NCI-H345 treated with DMSO at 0.1 percent for 48 hours (cell line): ENCODE measurements at regions not wholly inside any gene's neighbourhood (a gene's known extent, or its start where the extent isn't known, plus 50 kb on each side); places are given as distances from the start of the nearest gene placed in this dataset.

ENCODE experiments used
- DNase-seq: peaks from one replicate; lab custom pipeline; 2025; ENCODE audit not compliant: unreplicated experiment; lab: John Stamatoyannopoulos, UW

DNA sequence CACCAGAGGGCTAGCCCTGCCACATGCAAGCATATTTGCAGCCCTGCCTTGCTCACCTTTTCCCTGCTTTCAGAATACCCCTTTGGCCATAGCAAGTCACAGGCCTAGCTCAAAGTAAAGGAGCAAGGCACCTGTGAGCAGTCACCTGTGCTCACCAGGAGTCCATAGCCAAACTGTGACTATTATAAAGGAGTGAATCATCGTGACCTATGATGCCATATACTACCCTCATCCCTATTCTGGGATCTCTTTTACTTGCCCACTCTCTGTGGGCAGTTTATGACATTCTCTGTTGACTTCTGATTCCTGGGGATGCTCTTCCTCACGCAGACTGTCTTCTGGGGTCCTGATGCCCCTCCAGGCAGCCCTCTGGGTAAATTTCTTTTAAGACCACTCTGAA lies 200.5 kb upstream of the NLRP1 start:
- no peak for DNase-seq

DNA sequence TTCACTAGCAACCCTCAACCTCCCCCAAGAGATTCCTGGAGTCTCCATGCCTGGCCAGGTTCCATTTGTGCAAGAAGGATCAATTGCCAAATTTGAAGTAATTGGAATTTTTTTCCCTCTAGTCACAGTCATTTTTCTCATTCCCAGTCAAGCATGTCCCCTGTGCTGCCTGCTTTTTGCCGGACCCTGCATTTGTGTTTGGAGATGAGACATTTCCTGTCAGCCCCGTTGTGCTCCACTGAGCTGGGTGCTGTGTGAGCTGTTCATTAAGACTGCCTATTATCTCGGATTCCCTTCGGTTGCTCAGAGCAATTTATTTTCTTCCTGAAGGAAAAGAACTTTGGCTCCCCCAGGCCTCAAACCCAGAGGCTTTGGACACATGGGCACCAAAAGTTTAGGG lies 201.0 kb upstream of the NLRP1 start:
- DNase-seq: no peak

DNA sequence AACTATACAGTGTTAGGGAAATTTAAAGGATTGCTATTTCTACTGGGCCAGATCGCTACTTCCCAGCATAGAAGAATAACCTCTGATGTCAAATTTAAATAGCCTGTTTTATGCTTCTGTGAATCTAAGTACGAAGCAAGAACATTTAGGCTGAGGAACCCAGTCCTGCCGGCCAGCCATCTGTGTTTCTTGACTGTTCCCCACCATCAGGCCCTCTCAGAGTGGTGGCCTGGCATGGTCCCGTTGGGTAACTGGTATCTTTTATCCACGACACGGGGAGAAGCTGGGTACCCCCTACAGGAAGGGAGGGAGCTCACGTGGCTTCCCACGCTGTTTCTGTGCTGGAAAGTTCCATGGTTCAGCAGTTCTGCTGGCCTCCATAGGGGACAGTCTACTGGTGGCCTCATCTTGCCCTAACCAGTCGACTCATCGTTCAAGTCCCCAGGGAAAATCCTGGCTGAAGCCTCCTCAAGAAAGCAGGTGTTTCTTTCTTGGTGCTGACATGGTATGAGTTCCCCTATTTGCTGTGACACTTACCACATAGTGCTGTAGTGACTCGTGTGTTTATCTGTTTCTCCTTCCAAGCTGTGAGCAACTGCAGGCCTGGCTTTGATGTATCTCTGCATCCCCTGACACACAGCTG lies 201.7 kb upstream of the NLRP1 start:
- DNase-seq: no peak

DNA sequence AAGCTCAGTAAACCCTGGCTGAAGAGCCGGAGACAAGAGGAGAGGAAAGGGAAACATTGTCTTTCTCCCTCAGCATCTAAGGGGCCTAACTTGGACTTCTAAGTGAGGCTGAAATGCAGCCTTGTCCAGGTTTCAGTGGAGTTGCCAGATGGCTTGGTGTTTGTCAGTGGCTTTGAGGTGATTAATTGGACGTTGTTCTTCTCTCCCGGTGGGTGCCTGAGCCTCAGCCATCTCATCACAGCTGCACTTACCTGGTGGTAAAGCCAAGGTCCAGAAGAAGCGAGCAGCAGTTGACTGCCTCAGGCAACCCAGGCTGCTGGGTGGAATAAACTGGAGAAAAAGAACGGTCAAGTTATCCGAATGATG lies 202.2 kb upstream of the NLRP1 start:
- no peak for DNase-seq

DNA sequence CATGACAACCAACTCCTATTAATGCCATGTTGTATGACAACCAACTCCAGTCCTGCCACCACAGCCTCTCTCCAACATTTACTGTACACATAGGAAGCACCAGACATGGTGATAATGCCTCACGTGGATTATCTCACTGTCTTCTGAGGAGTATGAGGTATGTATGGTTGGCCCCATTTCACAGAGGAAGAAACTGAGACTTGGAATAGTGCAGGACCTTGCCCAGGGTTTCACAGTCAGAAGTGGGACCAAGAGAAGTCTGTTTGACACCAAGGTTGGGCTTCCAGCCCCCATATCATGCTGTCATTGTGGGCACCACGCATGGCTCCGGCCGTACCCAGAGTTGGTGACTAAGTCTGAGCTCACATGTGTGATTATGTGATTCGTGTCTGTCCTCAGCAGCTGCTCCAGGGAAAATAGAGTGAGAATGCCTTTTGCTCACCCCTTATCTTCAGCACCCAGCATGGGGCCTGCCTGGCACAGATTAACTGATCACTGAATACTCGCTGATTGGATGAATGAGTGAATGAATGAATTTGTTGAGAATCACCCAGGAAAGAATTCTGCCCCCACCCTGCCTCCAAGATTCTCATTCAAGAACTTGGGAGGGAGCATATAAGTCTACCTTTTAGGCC lies 204.1 kb upstream of the NLRP1 start:
- DNase-seq: no peak

DNA sequence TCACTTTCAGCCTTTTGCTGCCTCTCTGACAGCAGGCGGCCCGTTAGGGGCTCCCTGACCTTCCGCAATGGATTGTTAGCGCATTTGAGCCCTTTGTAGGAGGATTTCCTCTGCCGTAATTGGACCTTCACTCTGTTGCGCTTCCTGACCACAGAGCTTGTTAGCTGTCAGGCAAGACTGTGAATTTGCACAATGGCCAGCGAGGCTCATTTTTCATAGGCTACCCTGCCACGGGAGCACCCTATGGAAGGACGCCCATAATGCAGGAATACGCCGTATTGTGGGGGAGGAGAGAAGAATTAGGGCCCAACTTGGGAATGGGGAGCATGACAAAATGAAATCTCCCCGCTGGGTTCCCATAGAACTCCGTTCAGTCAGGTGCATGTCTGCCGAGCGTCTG lies 205.2 kb upstream of the NLRP1 start:
- DNase-seq: no peak

DNA sequence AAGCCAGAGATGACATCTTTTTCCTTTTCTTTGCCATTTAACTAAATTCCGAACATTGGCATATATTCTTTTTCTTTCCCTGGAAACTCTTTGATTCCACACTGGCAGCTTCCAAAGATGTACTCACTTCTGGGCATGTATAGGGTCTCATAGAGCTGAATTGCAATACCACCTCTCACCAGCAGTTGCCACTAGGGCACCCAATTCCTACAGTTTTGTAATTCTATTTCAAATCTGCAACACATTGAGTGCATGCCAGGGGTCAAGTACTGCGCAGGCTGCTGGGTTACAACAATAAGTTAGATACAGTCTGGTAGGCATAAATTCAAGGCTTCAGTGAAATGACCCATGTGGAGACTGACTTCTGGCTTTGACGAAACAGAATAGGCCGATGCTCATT lies 208.8 kb upstream of the NLRP1 start:
- no peak for DNase-seq

DNA sequence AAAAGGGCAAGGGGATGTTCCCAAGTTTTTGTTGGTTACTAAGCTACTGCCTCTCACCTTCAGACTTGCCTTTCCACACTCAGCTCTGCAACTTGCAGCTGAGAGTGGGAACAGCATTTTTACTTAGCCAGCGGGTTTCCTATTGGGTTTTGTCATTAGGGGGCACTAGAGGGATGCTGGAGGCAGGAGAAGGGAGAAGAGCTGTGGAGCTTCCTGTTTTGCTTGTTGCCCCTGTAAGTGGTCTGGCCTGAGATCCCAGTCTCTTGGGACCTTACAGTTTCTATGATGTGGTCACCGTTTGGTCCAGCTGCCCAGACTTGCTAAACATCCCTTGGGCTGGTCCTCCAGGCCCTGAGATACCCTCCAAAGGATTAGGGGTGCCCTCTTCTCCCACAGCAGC lies 209.6 kb upstream of the NLRP1 start:
- DNase-seq: no peak

DNA sequence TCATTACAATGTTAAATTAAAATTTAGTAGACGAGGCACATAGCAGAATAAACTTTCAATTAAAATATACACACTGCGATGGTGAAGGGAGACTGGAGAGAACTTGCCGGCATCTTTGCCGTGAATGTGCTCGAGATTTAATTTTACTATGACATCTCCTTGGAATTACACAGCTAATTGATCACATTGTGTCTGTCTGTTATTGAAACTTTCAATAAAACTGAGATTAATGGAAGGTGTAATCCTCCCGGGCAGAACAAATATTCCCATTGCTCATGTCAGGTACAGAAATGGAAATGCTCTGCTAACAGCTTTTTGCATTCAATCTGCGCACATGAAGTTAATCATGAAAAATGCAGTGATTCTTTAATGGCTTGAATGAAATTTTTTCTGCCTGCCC lies 210.1 kb upstream of the NLRP1 start:
- no peak for DNase-seq

DNA sequence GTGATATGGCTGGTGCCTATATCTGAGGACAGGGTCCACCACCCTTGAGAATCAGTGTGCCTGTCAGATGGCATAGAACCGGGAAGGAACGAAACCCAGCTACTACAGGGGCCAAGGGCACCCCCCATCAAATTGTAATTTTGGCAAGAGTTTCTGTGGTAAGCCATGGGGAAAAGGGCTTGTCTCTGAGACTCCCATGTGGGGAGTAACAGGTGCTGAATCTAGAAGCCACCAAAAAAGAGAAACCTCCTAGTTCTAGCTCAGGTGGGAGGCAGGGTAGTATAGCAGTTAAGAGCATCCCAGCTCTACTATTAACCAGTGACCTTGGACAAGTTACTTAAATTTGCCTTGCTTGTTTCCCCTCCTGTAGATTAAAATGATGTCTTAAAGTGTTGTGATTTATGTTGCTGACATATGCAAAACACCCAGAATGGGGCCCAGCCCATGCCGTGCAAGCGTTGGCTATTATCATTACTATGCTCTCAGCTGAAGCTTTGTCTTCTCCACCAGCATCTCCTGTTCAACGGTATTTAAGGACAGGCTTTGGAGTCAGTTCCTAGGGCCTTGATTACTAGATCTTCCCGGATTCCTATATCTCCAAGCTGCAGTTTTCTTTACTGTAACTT lies 210.7 kb upstream of the NLRP1 start:
- DNase-seq: no peak

DNA sequence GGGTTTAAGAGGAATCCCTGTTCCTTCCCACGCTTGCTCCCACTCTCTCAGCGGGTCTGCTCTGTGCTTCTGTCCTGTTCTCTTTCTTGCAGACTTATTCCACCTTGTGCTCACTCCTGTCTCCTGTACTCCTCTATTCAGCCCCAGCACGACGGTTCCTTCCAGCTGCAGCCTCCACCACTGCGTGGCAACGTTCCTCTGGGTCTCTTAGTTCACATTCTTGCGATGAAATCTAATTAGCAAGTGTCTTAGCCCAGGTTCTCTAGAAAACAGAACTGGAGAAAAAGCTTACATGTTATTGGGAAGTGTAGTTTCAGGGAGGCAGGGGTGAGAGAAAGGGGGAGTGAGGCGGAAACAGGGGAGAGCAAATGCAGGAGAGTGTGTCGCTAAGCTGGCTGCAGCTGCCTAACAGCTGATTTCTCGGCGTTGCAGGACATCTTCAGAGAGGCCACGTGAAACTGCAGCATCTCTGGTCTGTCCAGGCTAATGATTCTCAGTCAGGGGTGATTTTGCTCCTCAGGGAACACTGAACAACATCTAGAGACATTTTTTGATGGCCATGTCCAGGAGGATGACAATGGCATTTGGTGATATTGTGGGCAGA lies 213.2 kb upstream of the NLRP1 start:
- no peak for DNase-seq

DNA sequence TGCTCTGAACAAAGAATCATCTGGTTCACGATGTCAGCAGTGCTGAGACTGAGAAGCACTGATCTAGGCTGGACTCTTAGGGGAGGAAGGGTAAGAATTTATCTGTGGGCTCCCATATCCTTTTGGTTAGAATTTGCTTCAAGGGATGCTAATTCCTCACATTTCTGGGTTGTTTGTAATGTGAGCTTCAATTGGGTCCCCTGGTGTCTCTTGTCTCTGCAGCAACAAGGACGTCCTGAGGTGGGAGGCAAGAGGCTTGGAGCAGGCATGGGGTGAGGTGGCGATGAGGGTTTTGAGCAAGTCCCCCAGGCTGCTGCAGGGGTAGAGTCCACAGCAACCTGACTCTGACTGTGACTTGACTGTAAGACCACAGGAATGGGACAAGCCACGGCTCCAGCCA lies 213.8 kb upstream of the NLRP1 start:
- no peak for DNase-seq

DNA sequence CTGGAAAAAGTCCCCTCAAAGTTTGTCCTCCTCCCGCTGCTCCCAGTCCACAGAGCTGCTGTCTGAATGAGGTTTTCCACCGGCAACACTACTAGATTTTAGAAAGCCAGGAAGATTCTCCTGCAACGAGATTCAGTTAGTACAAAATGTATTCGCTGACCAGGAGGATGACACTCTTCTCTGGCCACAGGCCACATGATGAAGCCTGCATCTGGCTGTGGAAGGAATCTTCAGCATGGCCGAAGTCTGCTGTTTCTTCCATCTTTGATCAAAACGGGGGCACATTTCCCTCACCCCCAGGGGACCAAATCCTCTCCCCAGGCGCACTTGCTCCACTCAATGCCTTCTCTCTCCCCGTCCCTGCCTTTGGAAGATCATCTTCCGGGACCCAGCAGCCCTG lies 215.8 kb upstream of the NLRP1 start:
- DNase-seq: no peak

DNA sequence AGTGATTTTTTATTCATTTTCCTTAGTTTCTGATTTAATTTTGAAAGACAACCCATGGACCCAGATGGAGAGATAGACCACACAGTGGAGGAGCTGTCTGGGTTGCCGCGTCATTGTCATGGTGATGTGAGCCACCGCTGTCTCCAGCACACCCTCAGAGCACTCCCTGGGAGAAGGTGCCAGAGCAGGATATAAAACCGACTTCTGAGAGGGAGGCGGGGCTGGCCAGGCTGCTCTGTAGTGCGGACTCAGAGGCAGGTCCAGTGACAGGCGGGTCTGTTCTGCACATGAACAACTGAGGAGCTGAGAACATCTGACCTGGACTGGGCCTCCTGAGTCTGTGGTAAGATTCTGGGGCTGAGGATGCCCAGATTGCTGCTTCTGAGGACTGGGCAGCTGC lies 216.3 kb upstream of the NLRP1 start:
- DNase-seq: no peak

DNA sequence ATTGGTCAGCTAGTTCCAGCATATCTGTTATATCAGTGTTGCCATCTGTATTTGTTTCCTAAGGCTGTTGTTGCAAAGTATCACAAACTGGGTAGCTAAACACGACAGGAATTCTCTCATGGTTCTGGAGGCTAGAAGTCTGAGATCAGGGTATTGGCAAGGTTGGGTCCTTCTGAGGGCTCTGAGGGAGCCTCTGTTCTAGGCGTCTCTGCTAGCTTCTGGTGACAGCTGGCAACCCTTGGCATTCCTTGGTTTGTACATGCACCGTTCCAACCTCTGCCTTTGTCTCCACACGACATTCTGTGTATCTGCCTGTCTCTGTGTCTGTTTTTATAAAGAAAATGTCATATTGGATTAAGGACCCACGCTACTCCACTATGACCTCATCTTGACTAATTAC lies 219.9 kb upstream of the NLRP1 start:
- no peak for DNase-seq

DNA sequence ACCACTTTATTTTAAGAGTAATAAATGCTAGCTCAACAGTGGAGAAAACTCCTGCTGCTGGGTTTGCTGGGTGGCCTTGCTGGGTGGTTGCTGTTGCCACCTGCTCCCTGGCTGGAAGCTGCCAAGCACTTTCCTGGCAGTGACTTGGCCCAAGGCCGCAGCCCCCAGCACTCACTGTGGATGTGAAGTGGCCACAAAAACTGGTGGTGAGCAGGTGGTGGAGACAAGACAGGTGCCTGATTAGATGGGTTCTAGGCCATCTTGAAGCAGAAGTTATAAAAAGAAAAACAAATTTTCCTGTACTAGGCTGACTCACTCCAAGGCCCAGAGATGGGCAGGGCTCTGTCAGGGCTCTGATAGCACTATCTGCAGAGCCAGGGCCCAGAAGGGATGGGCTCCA lies 224.7 kb upstream of the NLRP1 start:
- DNase-seq: no peak

DNA sequence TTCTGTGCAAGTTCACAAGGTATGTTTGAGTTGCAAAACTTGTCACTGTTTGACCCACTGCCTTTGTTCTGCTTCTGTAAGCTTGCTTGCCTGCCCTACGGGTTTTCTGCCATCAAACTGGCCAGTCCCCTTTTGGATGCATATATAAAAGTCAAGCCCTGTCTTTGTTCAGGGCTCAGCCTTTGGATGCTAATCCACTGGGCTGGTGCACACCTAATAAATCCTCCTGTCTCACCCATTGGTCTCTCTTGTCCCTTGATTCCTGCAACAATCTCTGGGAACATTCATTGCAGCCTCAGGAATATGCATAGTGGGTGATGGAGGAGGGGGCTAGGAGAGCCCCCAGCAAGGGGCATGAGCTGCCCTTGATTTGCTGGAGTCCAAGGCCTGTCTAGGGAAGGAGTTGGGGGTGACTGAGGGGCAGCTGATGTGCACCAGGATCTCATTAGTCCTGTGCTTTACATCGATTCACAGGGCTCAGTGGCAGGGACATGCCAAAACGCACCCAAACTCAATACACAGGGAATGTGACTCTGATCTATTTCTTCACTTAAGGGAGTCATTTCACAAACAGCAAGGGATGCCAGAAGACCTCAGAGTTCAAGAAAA lies 225.4 kb upstream of the NLRP1 start:
- DNase-seq: no peak

DNA sequence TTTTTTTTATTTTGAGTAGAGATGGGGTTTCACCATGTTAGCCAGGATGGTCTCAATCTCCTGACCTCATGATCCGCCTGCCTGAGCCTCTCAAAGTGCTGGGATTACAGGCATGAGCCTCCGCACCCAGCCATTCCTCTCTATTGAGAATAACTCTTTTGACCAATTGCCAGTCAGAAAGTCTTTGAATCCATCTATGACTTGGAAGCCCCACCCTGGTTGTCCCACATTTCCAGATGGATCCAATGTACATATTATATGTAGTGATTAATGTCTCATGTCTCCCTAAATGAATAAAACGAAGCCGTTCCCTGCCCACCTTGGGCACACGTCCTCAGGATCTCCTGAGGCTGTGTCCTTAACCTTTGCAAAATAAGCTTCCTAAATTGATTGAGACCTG lies 228.3 kb upstream of the NLRP1 start:
- no peak for DNase-seq

DNA sequence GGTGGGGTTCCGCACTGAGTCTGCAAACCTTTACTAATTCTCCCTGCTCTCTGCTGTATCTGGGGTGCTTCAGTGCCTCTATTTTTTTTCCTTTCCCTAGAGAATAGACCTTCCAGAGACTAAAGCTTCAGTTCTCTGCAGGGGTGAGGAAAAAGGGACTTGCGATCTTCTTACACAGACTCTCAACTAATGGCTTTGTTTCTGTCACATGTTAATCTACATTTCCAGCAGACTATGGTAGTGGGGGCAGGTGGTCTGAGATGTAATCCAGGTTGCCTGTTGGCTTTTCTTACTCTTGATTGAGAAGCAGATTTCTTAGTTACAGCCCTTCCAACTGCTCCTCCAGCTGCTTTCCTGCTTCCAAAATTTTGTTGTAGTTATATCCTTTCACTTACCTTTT lies 229.0 kb upstream of the NLRP1 start:
- no peak for DNase-seq

DNA sequence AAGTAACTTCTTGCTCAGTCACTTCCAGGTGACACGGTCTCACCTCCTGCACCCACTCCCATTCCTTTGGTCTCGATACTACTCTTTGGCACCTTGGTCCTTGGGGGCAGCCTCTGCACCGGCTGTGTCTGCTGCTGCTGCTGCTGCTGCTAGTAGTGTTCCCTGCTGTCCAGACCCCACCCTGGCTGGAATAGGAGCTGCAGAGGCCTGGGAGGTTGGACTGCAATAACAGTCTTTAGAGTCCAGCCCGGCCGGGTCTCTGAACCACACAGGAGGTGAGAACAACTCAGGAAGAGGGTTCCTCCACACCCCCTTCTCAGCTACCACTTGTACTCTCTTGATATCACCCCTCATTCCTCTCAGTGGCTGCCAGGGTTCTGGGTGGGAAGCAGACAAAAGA lies 231.1 kb upstream of the NLRP1 start:
- no peak for DNase-seq

DNA sequence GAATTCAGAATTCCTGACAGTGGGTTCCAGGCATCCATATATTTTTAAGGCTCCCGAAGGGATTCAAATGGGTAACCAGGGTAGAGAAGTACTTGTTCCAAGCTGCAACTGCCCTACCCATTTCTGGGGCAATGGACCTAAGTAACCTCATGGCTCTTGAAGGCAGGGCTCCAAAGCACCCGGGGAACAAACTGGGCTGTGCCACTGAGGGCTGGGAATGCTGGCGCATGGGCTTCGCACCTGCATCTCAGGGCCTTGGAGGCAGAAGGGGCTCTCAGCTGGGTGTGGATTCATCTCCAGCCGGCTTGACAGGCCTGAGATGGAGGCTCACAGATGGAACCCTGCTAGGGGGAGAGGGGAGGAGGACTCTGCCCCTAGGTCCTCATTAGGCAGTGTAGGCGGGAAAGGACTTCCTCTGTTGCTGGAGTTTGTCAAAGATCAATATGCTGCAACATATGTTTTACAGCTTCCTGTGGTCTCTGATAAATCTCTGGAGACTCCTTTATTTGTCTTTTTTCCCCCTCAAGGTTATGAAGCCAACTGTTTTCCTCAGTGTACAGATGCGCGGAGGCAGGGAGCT lies 232.3 kb upstream of the NLRP1 start:
- no peak for DNase-seq
